K562 (cell line): ENCODE measurements at regions not wholly inside any gene's neighbourhood (a gene's known extent, or its start where the extent isn't known, plus 50 kb on each side); places are given as distances from the start of the nearest gene placed in this dataset.

Source experiments
- ATAC-seq: fragments of 200-7000 bp; cut with Tn5 transposase; 3 replicates; pipeline ENCODE4 v1.9.1; 2020; ENCODE audit warnings: moderate library complexity
- BruUV-seq: library from RNA; stranded (reverse); fragments of 400-500 nt; replicated peaks from 2 replicates; lab custom pipeline; 2021; lab: Mats Ljungman, UMichigan
- CTCF ChIA-PET: fragments of 300-600 bp; formaldehyde crosslinking; extraction: SDS; loops from one replicate; lab custom pipeline; 2021; ENCODE audit warnings: low intra/inter-chr PET ratio; lab: Yijun Ruan, JAX
- POLR2A ChIA-PET: fragments of 300-600, 350-650 bp; sonication (Branson Sonifier 250); formaldehyde crosslinking; extraction: SDS; loops from one replicate; lab custom pipeline; 2021; ENCODE audit warnings: antibody characterized with exemption, inconsistent platforms; lab: Yijun Ruan, JAX
- DNase-seq, 4 experiments: peaks; one replicate each; pipeline versions ENCODE4 v3.0.0 to v3.0.0-alpha.2; 2011 to 2018; ENCODE audit warnings: low spot score in 3 of 4, mixed read lengths in 3 of 4; ENCODE audit errors: extremely low read depth in 1 of 4
- FAIRE-seq: peaks from 2 replicates; lab custom pipeline; 2011; peaks lifted over from hg19 to GRCh38; lab: Jason Lieb, UNC
- H2AFZ ChIP-seq: 2 replicates; pipeline ENCODE4 v1.6.0; 2011; ENCODE audit warnings: low read depth, low read length, control low read depth, inconsistent platforms
- H3K27ac ChIP-seq: fragments of 200-600 bp; 3 replicates; pipeline ENCODE4 v1.8.0; 2011; ENCODE audit warnings: low read depth, mild to moderate bottlenecking, control low read depth, inconsistent platforms, low read length, moderate library complexity, mixed read lengths; ENCODE audit errors: extremely low read depth
- H3K27me3 ChIP-seq, 2 experiments: fragments of 300-600 bp in 1 of 2; 2 replicates in 1 of 2; 3 replicates in 1 of 2; pipeline versions ENCODE4 v1.6.0 to v1.8.0; 2011; ENCODE audit warnings: inconsistent platforms in 2 of 2, low read length in 2 of 2, mild to moderate bottlenecking in 1 of 2, mixed read lengths in 1 of 2, moderate library complexity in 1 of 2; ENCODE audit not compliant: control insufficient read depth in 2 of 2, insufficient read depth in 2 of 2
- H3K36me3 ChIP-seq: fragments of 300-600 bp; 3 replicates; pipeline ENCODE4 v1.8.0; 2011; ENCODE audit warnings: mild to moderate bottlenecking, low read length, inconsistent platforms; ENCODE audit not compliant: control insufficient read depth, insufficient read depth
- H3K4me1 ChIP-seq, 2 experiments: fragments of 200-600 bp in 1 of 2; replicated peaks in 1 of 2; 2 replicates in 1 of 2; 3 replicates in 1 of 2; pipeline versions ENCODE4 v1.5.1 to v1.8.0; 2011; ENCODE audit warnings: inconsistent platforms in 2 of 2, low read length in 2 of 2, mild to moderate bottlenecking in 1 of 2, mixed read lengths in 1 of 2, moderate library complexity in 1 of 2; ENCODE audit not compliant: control insufficient read depth in 2 of 2, insufficient read depth in 2 of 2
- H3K4me2 ChIP-seq: 2 replicates; pipeline ENCODE4 v1.6.1; 2011; ENCODE audit warnings: low read length, control low read depth, inconsistent platforms, mixed read lengths; ENCODE audit not compliant: insufficient read depth
- H3K4me3 ChIP-seq: fragments of 200-600 bp; sonication (generic), shearing (Covaris generic); 2 replicates; pipeline ENCODE4 v1.5.1; 2016; ENCODE audit warnings: control low read depth, inconsistent platforms
- H3K79me2 ChIP-seq: fragments of 200-600 bp; 3 replicates; pipeline ENCODE4 v1.8.0; 2011; ENCODE audit warnings: low read length, inconsistent platforms; ENCODE audit not compliant: control insufficient read depth, insufficient read depth
- H3K9ac ChIP-seq, 2 experiments: 2 replicates each; pipeline versions ENCODE4 v1.6.0 to v1.6.1; 2011; ENCODE audit warnings: low read depth in 2 of 2, low read length in 2 of 2, control low read depth in 1 of 2, inconsistent platforms in 1 of 2, mild to moderate bottlenecking in 1 of 2, mixed read lengths in 1 of 2; ENCODE audit not compliant: insufficient read depth in 1 of 2
- H3K9me1 ChIP-seq: one replicate; pipeline ENCODE4 v1.6.0; 2011; ENCODE audit warnings: inconsistent platforms, mild to moderate bottlenecking, low read length, moderate library complexity; ENCODE audit not compliant: control insufficient read depth, insufficient read depth
- H3K9me3 ChIP-seq: replicated peaks from 2 replicates; pipeline ENCODE4 v1.5.1; 2011; ENCODE audit warnings: low read depth, low read length, inconsistent platforms; ENCODE audit not compliant: control insufficient read depth, insufficient read depth
- H4K20me1 ChIP-seq: replicated peaks from 2 replicates; pipeline ENCODE4 v1.6.1; 2011; ENCODE audit warnings: low read length, inconsistent platforms, mixed read lengths; ENCODE audit not compliant: control insufficient read depth, insufficient read depth
- GTF2E2 ChIP-seq: fragments of 200-800 bp; sonication (Bioruptor generic); IDR thresholded peaks from 2 replicates; pipeline ENCODE4 v1.6.1; 2016; ENCODE audit warnings: missing genetic modification characterization, missing compliant biosample characterization
- MIER1 ChIP-seq: fragments of 450-650 bp; IDR thresholded peaks from 2 replicates; pipeline ENCODE4 v1.6.1; 2016; ENCODE audit warnings: antibody characterized with exemption, mild to moderate bottlenecking, low read depth
- POLR3A ChIP-seq: IDR thresholded peaks from 2 replicates; pipeline ENCODE4 v1.6.1; 2011; ENCODE audit warnings: borderline replicate concordance, mild to moderate bottlenecking, moderate library complexity; ENCODE audit not compliant: insufficient read length, insufficient read depth; ENCODE audit errors: extremely low read depth
- PTTG1 ChIP-seq: fragments of 450-650 bp; IDR thresholded peaks from 2 replicates; pipeline ENCODE4 v1.6.1; 2016; ENCODE audit warnings: low read depth, mild to moderate bottlenecking, missing genetic modification characterization, missing compliant biosample characterization
- TRIM24 ChIP-seq, 2 experiments: fragments of 450-650 bp; IDR thresholded peaks; 2 replicates each; pipeline ENCODE4 v1.6.1; 2016
- ZNF75A ChIP-seq: fragments of 450-650 bp; formaldehyde crosslinking; IDR thresholded peaks from 2 replicates; pipeline ENCODE4 v1.4.0; 2020; ENCODE audit warnings: mild to moderate bottlenecking
- WGBS: fragments of 100-300 bp; shearing (Covaris generic); methylation state at CpG from one replicate; pipeline ENCODE4 v1.1.6; 2016; ENCODE audit warnings: low coverage, mixed read lengths; ENCODE audit not compliant: insufficient coverage; ENCODE audit errors: missing lambda C conversion rate; 5-methylcytosine and 5-hydroxymethylcytosine counted together
- in situ Hi-C: fragments of 300-500 bp; cut with MboI; formaldehyde crosslinking; loops from 4 replicates; pipeline ENCODE4 v1.15.0; 2018; ENCODE audit warnings: inconsistent platforms, mixed read lengths
- intact Hi-C: fragments of 100-400 bp; cut with micrococcal nuclease; formaldehyde crosslinking; loops from 2 replicates; pipeline ENCODE4 v1.14.2; 2022
- TF ChIP-seq, protein P1 (sequence below): fragments of 450-650 bp; IDR thresholded peaks from 2 replicates; pipeline ENCODE4 v1.6.1; 2018; ENCODE audit not compliant: partially characterized antibody
- TF ChIP-seq, protein P2 (sequence below): fragments of 250-450 bp; sonication (Bioruptor Pico); IDR thresholded peaks from 2 replicates; pipeline ENCODE4 v1.6.1; 2021; ENCODE audit warnings: mild to moderate bottlenecking
- TF ChIP-seq, protein P3 (sequence below), 2 experiments: fragments of 150-350 bp in 1 of 2; IDR thresholded peaks; 2 replicates each; pipeline ENCODE4 v1.6.1; 2012 to 2016; ENCODE audit warnings: low read depth in 2 of 2, low read length in 2 of 2, mild to moderate bottlenecking in 1 of 2, moderate library complexity in 1 of 2
- TF ChIP-seq, protein P4 (sequence below): fragments of 450-650 bp; formaldehyde crosslinking; IDR thresholded peaks from 2 replicates; pipeline ENCODE4 v1.4.0; 2022; ENCODE audit warnings: missing genetic modification characterization

DNA sequence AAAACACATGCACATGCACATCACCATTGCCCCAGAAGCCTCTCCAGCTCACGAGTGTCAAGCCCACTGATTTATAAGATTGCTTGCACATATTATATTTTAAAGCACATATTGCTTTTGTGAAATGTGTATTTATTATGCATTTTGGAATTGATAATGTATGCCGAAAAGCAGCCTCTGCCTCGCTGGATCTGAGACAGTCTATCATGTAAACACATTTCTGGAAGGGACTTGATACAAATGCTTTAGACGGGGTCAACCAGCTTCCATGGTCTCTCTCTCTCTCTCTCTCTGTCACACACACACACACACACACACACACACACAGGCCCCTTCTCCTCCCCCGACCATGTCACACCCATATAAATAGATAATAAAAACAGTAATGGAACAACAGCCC is 203.8 kb downstream of the TUBA3C start (continued):
- TF ChIP-seq, protein P1, sequence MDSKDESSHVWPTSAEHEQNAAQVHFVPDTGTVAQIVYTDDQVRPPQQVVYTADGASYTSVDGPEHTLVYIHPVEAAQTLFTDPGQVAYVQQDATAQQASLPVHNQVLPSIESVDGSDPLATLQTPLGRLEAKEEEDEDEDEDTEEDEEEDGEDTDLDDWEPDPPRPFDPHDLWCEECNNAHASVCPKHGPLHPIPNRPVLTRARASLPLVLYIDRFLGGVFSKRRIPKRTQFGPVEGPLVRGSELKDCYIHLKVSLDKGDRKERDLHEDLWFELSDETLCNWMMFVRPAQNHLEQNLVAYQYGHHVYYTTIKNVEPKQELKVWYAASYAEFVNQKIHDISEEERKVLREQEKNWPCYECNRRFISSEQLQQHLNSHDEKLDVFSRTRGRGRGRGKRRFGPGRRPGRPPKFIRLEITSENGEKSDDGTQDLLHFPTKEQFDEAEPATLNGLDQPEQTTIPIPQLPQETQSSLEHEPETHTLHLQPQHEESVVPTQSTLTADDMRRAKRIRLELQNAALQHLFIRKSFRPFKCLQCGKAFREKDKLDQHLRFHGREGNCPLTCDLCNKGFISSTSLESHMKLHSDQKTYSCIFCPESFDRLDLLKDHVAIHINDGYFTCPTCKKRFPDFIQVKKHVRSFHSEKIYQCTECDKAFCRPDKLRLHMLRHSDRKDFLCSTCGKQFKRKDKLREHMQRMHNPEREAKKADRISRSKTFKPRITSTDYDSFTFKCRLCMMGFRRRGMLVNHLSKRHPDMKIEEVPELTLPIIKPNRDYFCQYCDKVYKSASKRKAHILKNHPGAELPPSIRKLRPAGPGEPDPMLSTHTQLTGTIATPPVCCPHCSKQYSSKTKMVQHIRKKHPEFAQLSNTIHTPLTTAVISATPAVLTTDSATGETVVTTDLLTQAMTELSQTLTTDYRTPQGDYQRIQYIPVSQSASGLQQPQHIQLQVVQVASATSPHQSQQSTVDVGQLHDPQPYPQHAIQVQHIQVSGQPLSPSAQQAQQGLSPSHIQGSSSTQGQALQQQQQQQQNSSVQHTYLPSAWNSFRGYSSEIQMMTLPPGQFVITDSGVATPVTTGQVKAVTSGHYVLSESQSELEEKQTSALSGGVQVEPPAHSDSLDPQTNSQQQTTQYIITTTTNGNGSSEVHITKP: no peak
- TF ChIP-seq TRIM24 (IDR thresholded peaks at IDR 0.05): no peak
- TF ChIP-seq, protein P2, sequence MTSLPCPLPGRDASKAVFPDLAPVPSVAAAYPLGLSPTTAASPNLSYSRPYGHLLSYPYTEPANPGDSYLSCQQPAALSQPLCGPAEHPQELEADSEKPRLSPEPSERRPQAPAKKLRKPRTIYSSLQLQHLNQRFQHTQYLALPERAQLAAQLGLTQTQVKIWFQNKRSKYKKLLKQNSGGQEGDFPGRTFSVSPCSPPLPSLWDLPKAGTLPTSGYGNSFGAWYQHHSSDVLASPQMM (CRISPR knock-in tag): no peak

DNA sequence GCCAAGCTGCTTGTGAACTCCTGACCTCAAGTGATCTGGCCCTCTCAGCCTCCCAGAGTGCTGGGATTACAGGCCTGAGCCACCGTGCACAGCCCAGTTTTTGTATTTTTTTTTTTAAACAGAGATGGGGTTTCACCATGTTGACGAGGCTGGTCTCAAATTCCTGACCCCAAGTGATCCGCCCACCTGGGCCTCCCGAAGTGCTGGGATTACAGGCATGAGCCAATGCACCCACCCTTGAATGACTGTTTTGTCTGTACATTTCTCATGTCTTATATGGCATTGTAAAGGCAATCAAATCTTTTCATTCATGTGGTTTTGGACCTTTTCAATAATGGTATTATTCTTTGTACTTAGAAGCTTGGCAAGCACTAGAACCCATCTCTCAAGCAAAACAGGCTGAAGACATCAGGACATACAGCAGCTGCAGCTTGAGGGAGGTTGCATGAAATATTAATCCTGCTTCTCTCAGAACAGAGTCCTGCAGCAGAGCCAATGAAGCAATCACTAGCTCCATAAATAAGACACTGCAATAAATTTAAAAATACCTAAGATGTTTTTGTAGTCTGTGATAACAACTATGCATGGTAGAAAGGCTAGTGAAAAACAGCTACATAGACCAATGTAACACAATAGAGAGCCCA is 209.9 kb downstream of the TUBA3C start:
- no peaks in the 10 kb centered on the region for H3K27me3 ChIP-seq
- no peaks in the 10 kb centered on the region for H3K9me1 ChIP-seq
- no peak for ATAC-seq
- H3K79me2 ChIP-seq: no peaks in the 10 kb centered on the region
- intact Hi-C loops: no loop called here
- 10% methylated on average over 4 of the region's 4 CpGs for WGBS
- no peaks in the 10 kb centered on the region for H3K4me1 ChIP-seq
- no peak overlapping the region for H3K4me3 ChIP-seq
- BruUV-seq: no TSS peak
- ChIA-PET CTCF (no interaction called here), POLR2A (no interaction called here)
- H3K27ac ChIP-seq: no peak overlapping the region
- in situ Hi-C loops: no loop called here
- no peak overlapping the region for H3K4me2 ChIP-seq
- no peak for DNase-seq
- H3K36me3 ChIP-seq: no peaks in the 10 kb centered on the region
- H2AFZ ChIP-seq: no peak overlapping the region
- FAIRE-seq: no peak
- no peaks in the 10 kb centered on the region for H4K20me1 ChIP-seq
- no peaks in the 10 kb centered on the region for H3K9me3 ChIP-seq
- no peak overlapping the region for H3K9ac ChIP-seq
- TF ChIP-seq, protein P3, sequence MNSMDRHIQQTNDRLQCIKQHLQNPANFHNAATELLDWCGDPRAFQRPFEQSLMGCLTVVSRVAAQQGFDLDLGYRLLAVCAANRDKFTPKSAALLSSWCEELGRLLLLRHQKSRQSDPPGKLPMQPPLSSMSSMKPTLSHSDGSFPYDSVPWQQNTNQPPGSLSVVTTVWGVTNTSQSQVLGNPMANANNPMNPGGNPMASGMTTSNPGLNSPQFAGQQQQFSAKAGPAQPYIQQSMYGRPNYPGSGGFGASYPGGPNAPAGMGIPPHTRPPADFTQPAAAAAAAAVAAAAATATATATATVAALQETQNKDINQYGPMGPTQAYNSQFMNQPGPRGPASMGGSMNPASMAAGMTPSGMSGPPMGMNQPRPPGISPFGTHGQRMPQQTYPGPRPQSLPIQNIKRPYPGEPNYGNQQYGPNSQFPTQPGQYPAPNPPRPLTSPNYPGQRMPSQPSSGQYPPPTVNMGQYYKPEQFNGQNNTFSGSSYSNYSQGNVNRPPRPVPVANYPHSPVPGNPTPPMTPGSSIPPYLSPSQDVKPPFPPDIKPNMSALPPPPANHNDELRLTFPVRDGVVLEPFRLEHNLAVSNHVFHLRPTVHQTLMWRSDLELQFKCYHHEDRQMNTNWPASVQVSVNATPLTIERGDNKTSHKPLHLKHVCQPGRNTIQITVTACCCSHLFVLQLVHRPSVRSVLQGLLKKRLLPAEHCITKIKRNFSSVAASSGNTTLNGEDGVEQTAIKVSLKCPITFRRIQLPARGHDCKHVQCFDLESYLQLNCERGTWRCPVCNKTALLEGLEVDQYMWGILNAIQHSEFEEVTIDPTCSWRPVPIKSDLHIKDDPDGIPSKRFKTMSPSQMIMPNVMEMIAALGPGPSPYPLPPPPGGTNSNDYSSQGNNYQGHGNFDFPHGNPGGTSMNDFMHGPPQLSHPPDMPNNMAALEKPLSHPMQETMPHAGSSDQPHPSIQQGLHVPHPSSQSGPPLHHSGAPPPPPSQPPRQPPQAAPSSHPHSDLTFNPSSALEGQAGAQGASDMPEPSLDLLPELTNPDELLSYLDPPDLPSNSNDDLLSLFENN (IDR thresholded peaks at IDR 0.05; ENCODE audit: low read depth in 2 of 2, low read length in 2 of 2): no peak
- TF ChIP-seq, protein P4, sequence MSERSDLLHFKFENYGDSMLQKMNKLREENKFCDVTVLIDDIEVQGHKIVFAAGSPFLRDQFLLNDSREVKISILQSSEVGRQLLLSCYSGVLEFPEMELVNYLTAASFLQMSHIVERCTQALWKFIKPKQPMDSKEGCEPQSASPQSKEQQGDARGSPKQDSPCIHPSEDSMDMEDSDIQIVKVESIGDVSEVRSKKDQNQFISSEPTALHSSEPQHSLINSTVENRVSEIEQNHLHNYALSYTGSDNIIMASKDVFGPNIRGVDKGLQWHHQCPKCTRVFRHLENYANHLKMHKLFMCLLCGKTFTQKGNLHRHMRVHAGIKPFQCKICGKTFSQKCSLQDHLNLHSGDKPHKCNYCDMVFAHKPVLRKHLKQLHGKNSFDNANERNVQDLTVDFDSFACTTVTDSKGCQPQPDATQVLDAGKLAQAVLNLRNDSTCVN (CRISPR knock-in tag): no peak
- no peak for TF ChIP-seq MIER1
- TF ChIP-seq ZNF75A: no peak
- no peak for TF ChIP-seq GTF2E2 (tag)
- no peak for TF ChIP-seq POLR3A
- no peak for TF ChIP-seq PTTG1
